Mesodermal cell (in vitro differentiated cells): ENCODE measurements at regions not wholly inside any gene's neighbourhood (a gene's known extent, or its start where the extent isn't known, plus 50 kb on each side); places are given as distances from the start of the nearest gene placed in this dataset.
A peak's percentile ranks its signal among the peaks of the same experiment; 100 is the strongest.

Experiments used
- H3K27ac ChIP-seq: 2 replicates; pipeline ENCODE4 v1.7.0; 2013; ENCODE audit warnings: mild to moderate bottlenecking, low read depth, low read length, moderate library complexity; ENCODE audit not compliant: severe bottlenecking
- H3K36me3 ChIP-seq: 2 replicates; pipeline ENCODE4 v1.7.1; 2013; ENCODE audit warnings: mild to moderate bottlenecking, low read length, moderate library complexity; ENCODE audit not compliant: control insufficient read depth, insufficient read depth
- H3K4me1 ChIP-seq: one replicate; pipeline ENCODE4 v1.7.1; 2013; ENCODE audit warnings: mild to moderate bottlenecking, low read length; ENCODE audit not compliant: insufficient read depth, control insufficient read depth, poor library complexity, severe bottlenecking
- H3K4me3 ChIP-seq: 2 replicates; pipeline ENCODE4 v1.7.0; 2013; ENCODE audit warnings: low read length, control low read depth, mild to moderate bottlenecking; ENCODE audit not compliant: insufficient read depth, poor library complexity, severe bottlenecking; ENCODE audit errors: extremely low read depth
- H3K9me3 ChIP-seq: 2 replicates; pipeline ENCODE4 v1.7.1; 2013; ENCODE audit warnings: mild to moderate bottlenecking, low read length, moderate library complexity; ENCODE audit not compliant: control insufficient read depth
- WGBS, 2 experiments: methylation state at CpG; one replicate each; pipeline ENCODE4 v1.1.5; 2013; ENCODE audit warnings: missing lambda C conversion rate in 2 of 2; ENCODE audit not compliant: insufficient coverage in 2 of 2; 5-methylcytosine and 5-hydroxymethylcytosine counted together

- Histone ChIP-seq H3K4me1 (peaks cover 14% of the 10 kb centered on the region), H3K36me3 (no peaks in the 10 kb centered on the region), H3K27ac (no peak overlapping the region), H3K9me3 (peaks cover 3% of the 10 kb centered on the region), H3K4me3 (no peak overlapping the region)
- WGBS, 2 experiments = 80 to 95% methylated on average over 1 to 2 of the region's 4 CpGs
Observed at GRCh38 chr4:4681653-4682052, 139.8 kb upstream of the STX18 start.

GRCh38 chr4:4680758-4681157 lies 138.9 kb upstream of the STX18 start:
- Histone ChIP-seq H3K9me3 (peaks cover 3% of the 10 kb centered on the region), H3K27ac (no peak overlapping the region), H3K4me1 (peaks cover 17% of the 10 kb centered on the region), H3K4me3 (no peak overlapping the region), H3K36me3 (no peaks in the 10 kb centered on the region)
- 100% methylated on average over 1 of the region's 2 CpGs; no CpG with 5 or more reads in 1 of the 2 experiments for WGBS, 2 experiments

GRCh38 chr4:4680243-4680642 lies 138.4 kb upstream of the STX18 start:
- H3K4me3 ChIP-seq = no peak overlapping the region
- H3K4me1 ChIP-seq = peaks cover 13% of the 10 kb centered on the region
- WGBS, 2 experiments = 94% methylated on average over 3 to 4 of the region's 4 CpGs
- no peaks in the 10 kb centered on the region for H3K36me3 ChIP-seq
- H3K9me3 ChIP-seq = peaks cover 3% of the 10 kb centered on the region
- no peak overlapping the region for H3K27ac ChIP-seq

- peaks cover 12% of the 10 kb centered on the region for H3K4me1 ChIP-seq
- H3K4me3 ChIP-seq = no peak overlapping the region
- 13 to 18% methylated on average over 16 to 17 of the region's 23 CpGs for WGBS, 2 experiments
- H3K27ac ChIP-seq = peak overlapping the region; percentile 26
- peaks cover 3% of the 10 kb centered on the region for H3K9me3 ChIP-seq
- H3K36me3 ChIP-seq = no peaks in the 10 kb centered on the region
Observed at GRCh38 chr4:4677556-4678522, 136.0 kb upstream of the STX18 start.

- Histone ChIP-seq H3K4me1 (peaks cover 22% of the 10 kb centered on the region), H3K27ac (no peak overlapping the region), H3K9me3 (peaks cover 3% of the 10 kb centered on the region), H3K4me3 (no peak overlapping the region), H3K36me3 (no peaks in the 10 kb centered on the region)
Observed at GRCh38 chr4:4675641-4676040, 133.8 kb upstream of the STX18 start.

- Histone ChIP-seq H3K27ac (no peak overlapping the region), H3K36me3 (no peaks in the 10 kb centered on the region), H3K9me3 (peaks cover under 1% of the 10 kb centered on the region), H3K4me3 (no peak overlapping the region), H3K4me1 (peaks cover 22% of the 10 kb centered on the region)
- 75 to 95% methylated on average over 2 to 3 of the region's 3 CpGs for WGBS, 2 experiments
Observed at GRCh38 chr4:4675051-4675581, 133.3 kb upstream of the STX18 start.

GRCh38 chr4:4673070-4673469 lies 131.2 kb upstream of the STX18 start:
- H3K9me3 ChIP-seq = no peaks in the 10 kb centered on the region
- no peaks in the 10 kb centered on the region for H3K36me3 ChIP-seq
- 49 to 58% methylated on average over 14 to 16 of the region's 19 CpGs for WGBS, 2 experiments
- H3K27ac ChIP-seq = no peak overlapping the region
- no peak overlapping the region for H3K4me3 ChIP-seq
- peaks cover 33% of the 10 kb centered on the region for H3K4me1 ChIP-seq

- Histone ChIP-seq H3K9me3 (no peaks in the 10 kb centered on the region), H3K36me3 (no peaks in the 10 kb centered on the region), H3K4me1 (peaks cover 33% of the 10 kb centered on the region), H3K27ac (no peak overlapping the region), H3K4me3 (no peak overlapping the region)
- 88 to 100% methylated on average over 2 of the region's 8 CpGs for WGBS, 2 experiments
Observed at GRCh38 chr4:4672402-4672801, 130.6 kb upstream of the STX18 start.

- Histone ChIP-seq H3K4me1 (peaks cover 36% of the 10 kb centered on the region), H3K4me3 (no peak overlapping the region), H3K27ac (peak overlapping the region; percentile 59), H3K9me3 (no peaks in the 10 kb centered on the region), H3K36me3 (no peaks in the 10 kb centered on the region)
- 53 to 59% methylated on average over 4 to 5 of the region's 5 CpGs for WGBS, 2 experiments
Observed at GRCh38 chr4:4671774-4672349, 130.0 kb upstream of the STX18 start.

- 67 to 69% methylated on average over 5 of the region's 5 CpGs for WGBS, 2 experiments
- no peak overlapping the region for H3K27ac ChIP-seq
- no peak overlapping the region for H3K4me3 ChIP-seq
- no peaks in the 10 kb centered on the region for H3K9me3 ChIP-seq
- H3K4me1 ChIP-seq = peaks cover 42% of the 10 kb centered on the region
- no peaks in the 10 kb centered on the region for H3K36me3 ChIP-seq
Observed at GRCh38 chr4:4670869-4671268, 129.0 kb upstream of the STX18 start.
